IPS DF 6.9 (cell line): ENCODE measurements at regions not wholly inside any gene's neighbourhood (a gene's known extent, or its start where the extent isn't known, plus 50 kb on each side); places are given as distances from the start of the nearest gene placed in this dataset.
"Not testable (repeated sequence)": the region's sequence is repeated elsewhere in the genome, so short reads cannot be mapped to it uniquely, and the experiment has no call there.

ENCODE experiments used
- DNase-seq: peaks from one replicate; pipeline ENCODE4 v3.0.0-alpha.2; 2013; ENCODE audit warnings: low read depth, low spot score
- H3K27ac ChIP-seq: one replicate; pipeline ENCODE4 v1.5.1; 2013; ENCODE audit warnings: low read length, control low read depth
- H3K27me3 ChIP-seq: 2 replicates; pipeline ENCODE4 v1.6.1; 2013; ENCODE audit warnings: mild to moderate bottlenecking, low read length; ENCODE audit not compliant: control insufficient read depth, insufficient read depth
- H3K36me3 ChIP-seq: 2 replicates; pipeline ENCODE4 v1.6.1; 2013; ENCODE audit warnings: low read length; ENCODE audit not compliant: control insufficient read depth, insufficient read depth
- H3K4me1 ChIP-seq: 2 replicates; pipeline ENCODE4 v1.6.1; 2013; ENCODE audit warnings: low read length; ENCODE audit not compliant: control insufficient read depth, insufficient read depth
- H3K4me3 ChIP-seq: 2 replicates; pipeline ENCODE4 v1.5.1; 2013; ENCODE audit warnings: mild to moderate bottlenecking, low read length
- H3K9me3 ChIP-seq: 2 replicates; pipeline ENCODE4 v1.6.1; 2013; ENCODE audit warnings: low read length, inconsistent platforms; ENCODE audit not compliant: control insufficient read depth, insufficient read depth
- WGBS: extraction: QIAGEN DNeasy Blood & Tissue Kit; methylation state at CpG from one replicate; pipeline ENCODE4 v1.1.7; 2013; ENCODE audit warnings: mixed read lengths, missing lambda C conversion rate; ENCODE audit not compliant: insufficient read length, insufficient coverage; 5-methylcytosine and 5-hydroxymethylcytosine counted together

DNA sequence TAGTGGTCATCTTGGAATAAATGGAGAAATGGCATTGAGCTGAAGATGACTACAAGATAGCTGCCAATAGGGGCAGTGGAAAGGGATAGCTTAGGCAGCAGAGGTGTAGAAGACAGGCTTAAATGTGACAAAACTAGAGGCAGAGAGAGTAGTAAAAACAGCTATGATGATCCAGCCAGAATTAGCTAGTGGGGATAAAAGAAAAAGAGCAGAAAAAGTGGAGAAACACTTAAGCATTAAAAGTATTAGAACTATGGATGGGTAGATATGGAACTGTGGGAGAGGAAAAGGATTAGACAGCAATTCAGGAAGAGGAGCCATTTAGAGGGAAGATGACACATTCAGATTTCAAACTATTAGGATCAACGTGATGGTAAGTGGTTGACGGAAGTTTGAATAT, 202.5 kb upstream of the SAMSN1 start:
- H3K27ac ChIP-seq = no peak overlapping the region
- WGBS = 100% methylated on average over 2 of the region's 2 CpGs
- DNase-seq = no peak
- H3K36me3 ChIP-seq = no peaks in the 10 kb centered on the region
- no peaks in the 10 kb centered on the region for H3K9me3 ChIP-seq
- no peaks in the 10 kb centered on the region for H3K4me1 ChIP-seq
- H3K4me3 ChIP-seq = no peak overlapping the region
- H3K27me3 ChIP-seq = no peaks in the 10 kb centered on the region

DNA sequence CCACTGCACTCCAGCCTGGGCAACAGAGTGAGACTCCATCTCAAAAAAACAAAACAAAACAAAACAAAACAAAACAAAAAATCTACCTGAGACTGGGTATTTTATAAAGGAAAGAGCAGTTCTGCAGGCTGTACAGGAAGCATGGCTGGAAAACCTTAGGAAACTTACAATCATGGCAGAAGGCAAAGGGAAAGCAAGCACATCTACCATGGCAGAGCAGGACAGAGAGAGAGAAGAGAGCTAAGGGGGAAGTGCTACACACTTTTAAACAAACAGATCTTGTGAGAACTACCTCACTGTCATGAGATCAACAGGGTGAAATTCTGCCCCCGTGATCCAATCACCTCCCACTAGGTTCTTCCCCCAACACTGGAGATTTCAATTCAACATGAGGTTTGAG, 198.3 kb upstream of the SAMSN1 start:
- Histone ChIP-seq H3K9me3 (no peaks in the 10 kb centered on the region), H3K27ac (no peak overlapping the region), H3K36me3 (no peaks in the 10 kb centered on the region), H3K27me3 (no peaks in the 10 kb centered on the region), H3K4me3 (no peak overlapping the region), H3K4me1 (no peaks in the 10 kb centered on the region)
- DNase-seq = no peak
- WGBS = no CpG with 5 or more reads among the region's 1 CpG

DNA sequence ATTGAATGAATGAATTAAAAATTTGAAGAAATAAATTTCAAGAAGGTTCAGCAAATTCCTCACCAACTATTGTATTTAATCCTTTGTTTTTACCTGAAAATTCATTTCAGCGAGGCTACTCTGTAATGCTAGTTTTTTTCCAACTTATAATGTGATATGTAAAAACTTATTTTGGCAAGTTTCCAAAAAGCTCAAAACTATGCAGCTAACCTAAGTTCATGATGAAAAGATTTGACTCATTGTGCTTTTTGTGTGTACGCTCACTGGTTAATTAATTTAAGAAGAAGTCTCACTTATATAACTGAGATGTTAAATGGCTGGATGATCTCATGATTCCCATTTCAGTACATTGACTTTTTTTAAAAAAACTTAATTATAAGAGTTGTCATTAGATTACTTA, 196.0 kb upstream of the SAMSN1 start:
- Histone ChIP-seq H3K9me3 (no peaks in the 10 kb centered on the region), H3K4me1 (no peaks in the 10 kb centered on the region), H3K4me3 (no peak overlapping the region), H3K27me3 (no peaks in the 10 kb centered on the region), H3K27ac (no peak overlapping the region), H3K36me3 (no peaks in the 10 kb centered on the region)
- no CpG with 5 or more reads among the region's 2 CpGs for WGBS
- no peak for DNase-seq

DNA sequence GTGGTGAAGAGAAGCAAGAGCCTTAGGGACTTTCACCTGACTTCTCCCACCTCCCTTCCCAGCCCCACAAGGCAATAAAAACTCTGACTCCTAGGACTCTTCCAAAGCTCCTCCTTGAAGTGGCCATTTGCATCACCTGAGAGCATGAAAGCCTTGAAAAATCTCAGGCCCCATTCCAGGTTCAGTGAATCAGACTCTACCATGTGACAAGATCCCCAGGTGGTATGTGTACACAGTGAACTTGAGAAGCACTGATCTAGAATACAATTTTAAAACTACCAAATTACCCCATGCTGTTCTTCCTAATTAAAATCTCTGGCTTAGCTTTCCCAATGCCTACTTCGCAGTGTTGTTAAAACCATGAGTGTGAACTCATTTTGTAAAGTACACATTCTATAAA, 195.1 kb upstream of the SAMSN1 start:
- Histone ChIP-seq H3K9me3 (no peaks in the 10 kb centered on the region), H3K27me3 (no peaks in the 10 kb centered on the region), H3K4me1 (no peaks in the 10 kb centered on the region), H3K4me3 (no peak overlapping the region), H3K36me3 (no peaks in the 10 kb centered on the region), H3K27ac (no peak overlapping the region)
- WGBS = no CpG with 5 or more reads among the region's 1 CpG
- no peak for DNase-seq

DNA sequence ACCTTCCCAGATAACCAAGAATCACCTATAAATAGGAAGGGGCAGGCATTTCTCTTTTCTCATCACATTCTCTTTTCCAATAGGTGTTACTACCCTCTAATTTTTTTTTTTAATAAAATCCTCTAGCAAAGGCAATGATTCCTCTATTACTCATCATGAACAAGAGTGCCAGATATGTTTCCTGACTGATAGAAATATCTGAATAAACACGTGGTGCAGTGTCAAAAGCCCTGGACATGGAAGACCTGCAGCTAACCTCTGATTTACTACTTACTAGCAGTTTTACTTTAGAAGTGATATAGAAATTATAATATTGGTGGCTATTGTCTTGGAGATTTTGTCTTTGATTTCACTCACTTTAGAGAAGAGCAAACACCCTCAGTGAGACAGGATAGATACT, 194.6 kb upstream of the SAMSN1 start:
- Histone ChIP-seq H3K27ac (no peak overlapping the region), H3K27me3 (no peaks in the 10 kb centered on the region), H3K4me3 (no peak overlapping the region), H3K4me1 (no peaks in the 10 kb centered on the region), H3K36me3 (no peaks in the 10 kb centered on the region), H3K9me3 (no peaks in the 10 kb centered on the region)
- WGBS = no CpG with 5 or more reads among the region's 1 CpG
- no peak for DNase-seq

DNA sequence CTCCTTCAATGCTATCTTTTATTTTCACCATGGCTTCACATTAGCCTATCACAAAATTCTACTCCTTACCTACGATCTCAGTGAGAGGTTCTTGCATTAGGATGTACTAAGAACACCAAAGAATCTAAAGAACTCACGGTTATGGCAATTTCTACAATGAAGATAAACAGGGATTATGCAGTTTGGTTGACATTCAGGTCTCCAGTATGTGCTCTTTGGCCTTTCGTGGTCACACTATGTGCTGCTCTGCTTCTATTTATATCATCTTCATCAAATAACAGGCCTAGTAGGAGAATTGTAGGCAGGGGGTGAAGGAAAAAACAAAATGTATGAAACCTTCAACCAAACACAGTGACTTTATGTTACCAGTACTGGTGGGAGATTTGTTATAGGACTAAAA, 194.0 kb upstream of the SAMSN1 start:
- Histone ChIP-seq H3K27ac (no peak overlapping the region), H3K4me1 (no peaks in the 10 kb centered on the region), H3K9me3 (no peaks in the 10 kb centered on the region), H3K4me3 (no peak overlapping the region), H3K36me3 (no peaks in the 10 kb centered on the region), H3K27me3 (no peaks in the 10 kb centered on the region)
- WGBS = no CpG with 5 or more reads among the region's 3 CpGs
- no peak for DNase-seq

DNA sequence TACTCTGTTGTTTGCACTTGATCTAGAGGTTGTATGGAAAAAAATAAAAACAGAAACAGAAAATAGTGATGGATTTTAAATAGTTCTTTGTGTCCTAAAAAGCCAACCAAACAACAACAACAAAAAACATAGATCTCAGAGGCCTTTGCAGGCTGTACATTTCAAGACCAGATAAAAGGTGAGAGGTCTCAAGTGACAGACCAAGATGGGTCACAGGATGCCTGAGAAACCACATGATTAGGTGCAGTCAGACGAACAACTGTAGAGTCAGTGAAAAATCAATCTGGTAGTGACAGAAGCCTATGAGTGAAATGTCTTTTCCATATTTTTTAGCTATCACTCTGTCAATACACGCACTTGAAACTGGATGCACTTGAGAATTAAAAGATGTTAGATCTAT, 193.5 kb upstream of the SAMSN1 start:
- WGBS = no CpG with 5 or more reads among the region's 2 CpGs
- no peak overlapping the region for H3K27ac ChIP-seq
- H3K4me3 ChIP-seq = no peak overlapping the region
- no peaks in the 10 kb centered on the region for H3K9me3 ChIP-seq
- no peaks in the 10 kb centered on the region for H3K27me3 ChIP-seq
- no peak for DNase-seq
- no peaks in the 10 kb centered on the region for H3K4me1 ChIP-seq
- no peaks in the 10 kb centered on the region for H3K36me3 ChIP-seq

DNA sequence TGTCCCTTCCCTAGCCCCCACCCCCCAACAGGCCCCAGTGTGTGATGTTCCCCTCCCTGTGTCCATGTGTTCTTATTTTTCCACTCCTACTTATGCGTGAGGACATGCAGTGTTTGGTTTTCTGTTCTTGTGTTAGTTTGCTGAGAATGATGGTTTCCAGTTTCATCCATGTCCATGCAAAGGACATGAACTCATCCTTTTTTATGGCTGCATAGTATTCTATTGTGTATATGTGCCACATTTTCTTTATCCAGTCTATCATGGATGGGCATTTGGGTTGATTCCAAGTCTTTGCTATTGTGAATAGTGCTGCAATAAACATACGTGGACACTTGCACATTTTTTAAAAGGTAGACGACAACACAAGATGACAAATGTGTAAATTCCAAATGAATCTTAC, 192.5 kb upstream of the SAMSN1 start:
- H3K4me1 ChIP-seq, H3K4me3 ChIP-seq, H3K27ac ChIP-seq, H3K9me3 ChIP-seq, H3K36me3 ChIP-seq, DNase-seq, H3K27me3 ChIP-seq: not testable (repeated sequence)
- no CpG with 5 or more reads among the region's 3 CpGs for WGBS

DNA sequence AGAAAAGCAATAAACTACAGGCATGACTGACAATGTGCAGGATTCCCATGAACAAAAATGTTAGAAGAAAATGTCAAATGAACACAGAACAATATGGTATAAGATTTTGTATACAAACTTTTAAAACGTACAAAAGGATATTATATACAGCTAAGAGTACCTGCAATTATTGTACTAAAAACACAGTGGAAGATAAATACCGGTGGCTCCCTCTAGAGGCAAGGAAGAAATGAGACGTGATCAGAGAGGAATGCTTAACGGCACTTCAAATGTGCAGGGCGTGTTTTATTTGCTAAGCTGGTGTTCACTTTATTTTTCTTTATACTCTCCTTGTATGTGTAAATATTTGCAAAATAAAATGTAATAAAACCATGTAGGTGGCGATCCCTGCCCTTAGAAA, 191.8 kb upstream of the SAMSN1 start:
- no peaks in the 10 kb centered on the region for H3K4me1 ChIP-seq
- WGBS = no CpG with 5 or more reads among the region's 6 CpGs
- H3K27me3 ChIP-seq = no peaks in the 10 kb centered on the region
- no peaks in the 10 kb centered on the region for H3K36me3 ChIP-seq
- H3K4me3 ChIP-seq = no peak overlapping the region
- DNase-seq = no peak
- H3K9me3 ChIP-seq = no peaks in the 10 kb centered on the region
- H3K27ac ChIP-seq = no peak overlapping the region

DNA sequence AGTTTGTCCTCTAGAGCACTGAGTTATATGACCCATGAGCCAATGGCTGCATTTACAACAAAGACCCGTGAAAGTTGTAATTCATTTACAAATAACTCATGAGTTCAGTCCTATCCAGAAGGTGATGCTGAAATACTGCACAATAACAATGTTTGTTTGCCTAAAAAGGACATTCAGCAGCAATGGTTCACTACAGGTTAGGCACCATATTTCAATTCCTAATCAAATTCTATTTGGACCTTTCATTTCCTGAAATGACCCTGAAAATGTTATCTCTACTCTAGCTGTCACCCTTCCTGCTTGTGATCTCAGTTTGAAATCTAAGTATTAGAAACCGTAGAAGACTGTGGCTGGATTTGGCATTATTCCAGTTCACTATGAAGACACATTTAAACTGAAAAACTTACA, 191.2 kb upstream of the SAMSN1 start:
- DNase-seq = no peak

DNA sequence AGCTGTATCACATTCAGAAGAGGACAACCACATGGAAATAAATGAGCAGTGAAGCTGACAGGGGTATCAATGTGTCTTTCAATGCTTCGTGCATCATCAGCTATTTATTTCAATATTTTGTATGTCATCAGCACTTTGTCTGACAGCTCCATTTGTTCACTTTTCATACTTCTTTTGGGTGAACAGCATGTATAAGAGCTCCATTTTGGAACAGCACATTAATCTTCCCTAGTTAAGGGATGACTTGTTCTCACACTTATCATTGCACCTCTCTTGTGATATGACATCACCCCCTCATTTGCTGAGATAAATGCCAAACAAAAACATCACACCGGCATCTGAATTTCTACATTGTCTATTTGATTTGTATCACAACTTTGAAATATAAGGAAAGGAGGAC, 190.6 kb upstream of the SAMSN1 start:
- no peak overlapping the region for H3K4me3 ChIP-seq
- H3K27ac ChIP-seq = no peak overlapping the region
- no peaks in the 10 kb centered on the region for H3K27me3 ChIP-seq
- DNase-seq = no peak
- no peaks in the 10 kb centered on the region for H3K4me1 ChIP-seq
- no CpG with 5 or more reads among the region's 2 CpGs for WGBS
- no peaks in the 10 kb centered on the region for H3K9me3 ChIP-seq
- no peaks in the 10 kb centered on the region for H3K36me3 ChIP-seq

More for the DNA sequence above, 191.2 kb upstream of the SAMSN1 start:
- no peak overlapping the region for H3K27ac ChIP-seq
- no CpG with 5 or more reads among the region's 2 CpGs for WGBS
- H3K36me3 ChIP-seq = no peaks in the 10 kb centered on the region
- H3K27me3 ChIP-seq = no peaks in the 10 kb centered on the region
- no peak overlapping the region for H3K4me3 ChIP-seq
- H3K4me1 ChIP-seq = no peaks in the 10 kb centered on the region
- no peaks in the 10 kb centered on the region for H3K9me3 ChIP-seq
